Activated T-cell treated with anti-CD3 and anti-CD28 coated beads, Interleukin-2, amount 50 U/mL, for 72 hours (primary cell): ENCODE measurements at regions not wholly inside any gene's neighbourhood (a gene's known extent, or its start where the extent isn't known, plus 50 kb on each side); places are given as distances from the start of the nearest gene placed in this dataset.
"Not testable (repeated sequence)": the region's sequence is repeated elsewhere in the genome, so short reads cannot be mapped to it uniquely, and the experiment has no call there.

Source experiments
- ATAC-seq, 2 donors: fragments of 150-1000 bp; cut with Tn5 transposase; replicated peaks in 1 of 2; 2 replicates each; pipeline ENCODE4 v1.10.0; 2021; ENCODE audit warnings: moderate library complexity in 2 of 2, mild to moderate bottlenecking in 1 of 2
- DNase-seq, 2 donors: peaks; one replicate each; pipeline ENCODE4 v3.0.0; 2021 to 2022; ENCODE audit warnings: mixed read lengths in 1 of 2
- H3K27ac Mint-ChIP-seq: one replicate; pipeline ENCODE4 v1.8.0; 2022; ENCODE audit warnings: mild to moderate bottlenecking, moderate library complexity, mixed read lengths
- H3K27me3 Mint-ChIP-seq: one replicate; pipeline ENCODE4 v1.8.0; 2022; ENCODE audit warnings: low read depth, mixed read lengths
- H3K36me3 Mint-ChIP-seq, 2 donors: one replicate each; pipeline ENCODE4 v1.8.0; 2022; ENCODE audit warnings: mixed read lengths in 2 of 2, mild to moderate bottlenecking in 1 of 2; ENCODE audit not compliant: insufficient read depth in 2 of 2
- H3K4me1 Mint-ChIP-seq: one replicate; pipeline ENCODE4 v1.8.0; 2022; ENCODE audit warnings: low read depth, mixed read lengths
- H3K4me3 Mint-ChIP-seq, 2 donors: one replicate each; pipeline ENCODE4 v1.8.0; 2022; ENCODE audit warnings: mild to moderate bottlenecking in 2 of 2, mixed read lengths in 2 of 2, moderate library complexity in 2 of 2
- H3K9me3 Mint-ChIP-seq, 2 donors: one replicate each; pipeline ENCODE4 v1.8.0; 2022; ENCODE audit warnings: mixed read lengths in 2 of 2

GRCh38 chr3:19025441-19025840, 122.9 kb upstream of the KCNH8 start:
- H3K4me1 Mint-ChIP-seq = peaks cover 4% of the 10 kb centered on the region

GRCh38 chr3:19022546-19022945, 125.8 kb upstream of the KCNH8 start:
- Mint-ChIP-seq H3K36me3 (no peaks in the 10 kb centered on the region), H3K4me1 (no peaks in the 10 kb centered on the region), H3K27ac (no peak overlapping the region), H3K27me3 (peaks cover 7% of the 10 kb centered on the region), H3K4me3 (no peak overlapping the region), H3K9me3 (no peaks in the 10 kb centered on the region)
- no peak for ATAC-seq
- no peak for DNase-seq

More at GRCh38 chr3:19025441-19025840, 122.9 kb upstream of the KCNH8 start:
- ATAC-seq (no peak), DNase-seq (no peak)
- peaks cover 7% of the 10 kb centered on the region for H3K27me3 Mint-ChIP-seq
- no peaks in the 10 kb centered on the region for H3K9me3 Mint-ChIP-seq
- H3K36me3 Mint-ChIP-seq = no peaks in the 10 kb centered on the region
- H3K4me3 Mint-ChIP-seq = no peak overlapping the region
- H3K27ac Mint-ChIP-seq = no peak overlapping the region

GRCh38 chr3:19016851-19017250, 131.5 kb upstream of the KCNH8 start:
- no peak overlapping the region for H3K27ac Mint-ChIP-seq
- H3K36me3 Mint-ChIP-seq = no peaks in the 10 kb centered on the region
- no peak for ATAC-seq
- H3K4me1 Mint-ChIP-seq = no peaks in the 10 kb centered on the region
- H3K4me3 Mint-ChIP-seq = no peak overlapping the region
- no peaks in the 10 kb centered on the region for H3K27me3 Mint-ChIP-seq
- H3K9me3 Mint-ChIP-seq = no peaks in the 10 kb centered on the region
- DNase-seq = no peak

GRCh38 chr3:19013879-19014278, 134.4 kb upstream of the KCNH8 start:
- no peak overlapping the region for H3K27ac Mint-ChIP-seq
- no peaks in the 10 kb centered on the region for H3K4me1 Mint-ChIP-seq
- no peaks in the 10 kb centered on the region for H3K9me3 Mint-ChIP-seq
- ATAC-seq = no peak
- H3K27me3 Mint-ChIP-seq = no peaks in the 10 kb centered on the region
- no peak for DNase-seq
- no peak overlapping the region for H3K4me3 Mint-ChIP-seq
- no peaks in the 10 kb centered on the region for H3K36me3 Mint-ChIP-seq

- ATAC-seq (no peak), DNase-seq (no peak)
- H3K4me1 Mint-ChIP-seq = no peaks in the 10 kb centered on the region
- no peak overlapping the region for H3K27ac Mint-ChIP-seq
- H3K36me3 Mint-ChIP-seq = no peaks in the 10 kb centered on the region
- no peaks in the 10 kb centered on the region for H3K27me3 Mint-ChIP-seq
- no peak overlapping the region for H3K4me3 Mint-ChIP-seq
- no peaks in the 10 kb centered on the region for H3K9me3 Mint-ChIP-seq
Measured at GRCh38 chr3:19012846-19013245, 135.5 kb upstream of the KCNH8 start.

GRCh38 chr3:19002606-19003005, 145.7 kb upstream of the KCNH8 start:
- Mint-ChIP-seq H3K27me3 (no peaks in the 10 kb centered on the region), H3K4me1 (no peaks in the 10 kb centered on the region), H3K36me3 (no peaks in the 10 kb centered on the region), H3K4me3 (no peak overlapping the region), H3K9me3 (peaks cover 0 to 4% of the 10 kb centered on the region in 2 donors), H3K27ac (no peak overlapping the region)
- DNase-seq (no peak), ATAC-seq (no peak)

- ATAC-seq (no peak), DNase-seq (no peak)
- H3K9me3 Mint-ChIP-seq = peaks cover 5% of the 10 kb centered on the region in 2 donors
- H3K4me3 Mint-ChIP-seq = no peak overlapping the region
- H3K27me3 Mint-ChIP-seq = no peaks in the 10 kb centered on the region
- no peaks in the 10 kb centered on the region for H3K4me1 Mint-ChIP-seq
- peaks cover 6 to 18% of the 10 kb centered on the region in 2 donors for H3K36me3 Mint-ChIP-seq
- H3K27ac Mint-ChIP-seq = no peak overlapping the region
Measured at GRCh38 chr3:18998069-18998468, 150.2 kb upstream of the KCNH8 start.

- H3K9me3 Mint-ChIP-seq = peaks cover 5% of the 10 kb centered on the region in 2 donors
- H3K36me3 Mint-ChIP-seq = peaks cover 6 to 18% of the 10 kb centered on the region in 2 donors
- no peak overlapping the region for H3K27ac Mint-ChIP-seq
- no peaks in the 10 kb centered on the region for H3K27me3 Mint-ChIP-seq
- H3K4me3 Mint-ChIP-seq = no peak overlapping the region
- DNase-seq (no peak), ATAC-seq (no peak)
- H3K4me1 Mint-ChIP-seq = peaks cover 24% of the 10 kb centered on the region
Measured at GRCh38 chr3:18992709-18993108, 155.6 kb upstream of the KCNH8 start.

GRCh38 chr3:18989237-18989795, 159.0 kb upstream of the KCNH8 start:
- no peaks in the 10 kb centered on the region for H3K9me3 Mint-ChIP-seq
- ATAC-seq = peak; percentile 91 to 92
- no peaks in the 10 kb centered on the region for H3K27me3 Mint-ChIP-seq
- peak; percentile 18 to 37 for DNase-seq
- H3K4me1 Mint-ChIP-seq = peaks cover 36% of the 10 kb centered on the region
- peak overlapping the region; percentile 82 to 95 for H3K4me3 Mint-ChIP-seq
- H3K36me3 Mint-ChIP-seq = no peaks in the 10 kb centered on the region
- H3K27ac Mint-ChIP-seq = peak overlapping the region; percentile 95

- Mint-ChIP-seq H3K36me3 (no peaks in the 10 kb centered on the region), H3K27ac (peak overlapping the region; percentile 95), H3K4me3 (peak overlapping the region; percentile 82 to 95), H3K27me3 (no peaks in the 10 kb centered on the region), H3K4me1 (peaks cover 36% of the 10 kb centered on the region), H3K9me3 (no peaks in the 10 kb centered on the region)
- peak in 1 of 2 donors; percentile 29 for DNase-seq
- ATAC-seq = peak; percentile 64 to 68
Measured at GRCh38 chr3:18988614-18989229, 159.6 kb upstream of the KCNH8 start.

- Mint-ChIP-seq H3K4me3 (peak overlapping the region; percentile 82 to 95), H3K9me3 (no peaks in the 10 kb centered on the region), H3K27ac (no peak overlapping the region), H3K36me3 (no peaks in the 10 kb centered on the region), H3K4me1 (peaks cover 36% of the 10 kb centered on the region), H3K27me3 (no peaks in the 10 kb centered on the region)
- DNase-seq (no peak), ATAC-seq (no peak)
Measured at GRCh38 chr3:18987862-18988447, 160.4 kb upstream of the KCNH8 start.

GRCh38 chr3:18987070-18987469, 161.2 kb upstream of the KCNH8 start:
- Mint-ChIP-seq H3K9me3 (no peaks in the 10 kb centered on the region), H3K36me3 (no peaks in the 10 kb centered on the region), H3K27me3 (no peaks in the 10 kb centered on the region), H3K27ac (no peak overlapping the region), H3K4me1 (peaks cover 36% of the 10 kb centered on the region), H3K4me3 (no peak overlapping the region)
- DNase-seq (no peak), ATAC-seq (no peak)

GRCh38 chr3:18982920-18983319, 165.4 kb upstream of the KCNH8 start:
- Mint-ChIP-seq H3K36me3 (peaks cover 2% of the 10 kb centered on the region in 2 donors), H3K4me1 (peaks cover 14% of the 10 kb centered on the region), H3K9me3 (peaks cover 0 to 2% of the 10 kb centered on the region in 2 donors), H3K27ac (no peak overlapping the region), H3K4me3 (no peak overlapping the region), H3K27me3 (no peaks in the 10 kb centered on the region)
- ATAC-seq (no peak), DNase-seq (no peak)

- H3K9me3 Mint-ChIP-seq, H3K27me3 Mint-ChIP-seq, H3K27ac Mint-ChIP-seq, DNase-seq, H3K4me3 Mint-ChIP-seq, H3K4me1 Mint-ChIP-seq, ATAC-seq: not testable (repeated sequence)
- peaks cover 5 to 15% of the 10 kb centered on the region in 2 donors for H3K36me3 Mint-ChIP-seq
Measured at GRCh38 chr3:18976102-18976501, 172.2 kb upstream of the KCNH8 start.
